ENCODE measurements at regions not wholly inside any gene's neighbourhood (a gene's known extent, or its start where the extent isn't known, plus 50 kb on each side); places are given as distances from the start of the nearest gene placed in this dataset.

DNA sequence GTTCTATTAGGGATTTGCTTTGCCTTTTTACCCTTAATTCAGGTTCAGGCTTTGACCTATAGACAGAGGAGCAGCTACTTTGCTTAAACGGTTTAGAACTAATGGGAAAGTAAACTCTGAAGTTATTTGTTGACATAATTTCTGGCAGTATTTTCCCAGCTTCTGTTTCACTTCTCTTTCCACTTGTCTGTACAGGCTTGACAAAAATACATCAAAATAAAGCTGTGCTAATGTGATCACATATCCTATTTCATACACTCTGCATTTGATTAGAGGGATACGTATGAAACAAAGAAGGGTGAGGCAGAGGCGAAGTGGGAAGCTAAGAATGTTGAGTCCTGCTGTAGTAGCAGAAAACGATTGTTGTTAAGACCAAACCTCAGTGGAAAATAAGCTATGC is 389.1 kb upstream of the RARB start:
- no peak for DNase-seq (ENCODE audit: low read depth)
- in situ Hi-C loops (cut with HindIII; ENCODE audit: low sequenced_read_pairs), result loop anchor here (5.0 kb wide), 1 partner anchor 42 kb away; no protein-coding TSS in a partner anchor
- TF ChIP-seq, protein P1, sequence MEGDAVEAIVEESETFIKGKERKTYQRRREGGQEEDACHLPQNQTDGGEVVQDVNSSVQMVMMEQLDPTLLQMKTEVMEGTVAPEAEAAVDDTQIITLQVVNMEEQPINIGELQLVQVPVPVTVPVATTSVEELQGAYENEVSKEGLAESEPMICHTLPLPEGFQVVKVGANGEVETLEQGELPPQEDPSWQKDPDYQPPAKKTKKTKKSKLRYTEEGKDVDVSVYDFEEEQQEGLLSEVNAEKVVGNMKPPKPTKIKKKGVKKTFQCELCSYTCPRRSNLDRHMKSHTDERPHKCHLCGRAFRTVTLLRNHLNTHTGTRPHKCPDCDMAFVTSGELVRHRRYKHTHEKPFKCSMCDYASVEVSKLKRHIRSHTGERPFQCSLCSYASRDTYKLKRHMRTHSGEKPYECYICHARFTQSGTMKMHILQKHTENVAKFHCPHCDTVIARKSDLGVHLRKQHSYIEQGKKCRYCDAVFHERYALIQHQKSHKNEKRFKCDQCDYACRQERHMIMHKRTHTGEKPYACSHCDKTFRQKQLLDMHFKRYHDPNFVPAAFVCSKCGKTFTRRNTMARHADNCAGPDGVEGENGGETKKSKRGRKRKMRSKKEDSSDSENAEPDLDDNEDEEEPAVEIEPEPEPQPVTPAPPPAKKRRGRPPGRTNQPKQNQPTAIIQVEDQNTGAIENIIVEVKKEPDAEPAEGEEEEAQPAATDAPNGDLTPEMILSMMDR (IDR thresholded peaks at IDR 0.05; ENCODE audit: low read depth, low read length, missing control alignments), result no peak
- H3K4me3 ChIP-seq (ENCODE audit: low read depth, low read length), result no peak overlapping the region

GRCh38 chr3:25040748-25041147 is 387.3 kb upstream of the RARB start:
- no peak overlapping the region for H3K4me3 ChIP-seq (ENCODE audit: low read depth, low read length)
- no peak for DNase-seq (ENCODE audit: low read depth)
- in situ Hi-C loops (cut with HindIII; ENCODE audit: low sequenced_read_pairs), result no loop called here
- TF ChIP-seq, protein P1 (IDR thresholded peaks at IDR 0.05; ENCODE audit: low read depth, low read length, missing control alignments), result no peak

- TF ChIP-seq, protein P1 (IDR thresholded peaks at IDR 0.05; ENCODE audit: low read depth, low read length, missing control alignments), result no peak
- H3K4me3 ChIP-seq (ENCODE audit: low read depth, low read length), result no peak overlapping the region
- no peak for DNase-seq (ENCODE audit: low read depth)
- in situ Hi-C loops (cut with HindIII; ENCODE audit: low sequenced_read_pairs), result no loop called here
These were observed 386.0 kb upstream of the RARB start for GRCh38 chr3:25041871-25042584.

DNA sequence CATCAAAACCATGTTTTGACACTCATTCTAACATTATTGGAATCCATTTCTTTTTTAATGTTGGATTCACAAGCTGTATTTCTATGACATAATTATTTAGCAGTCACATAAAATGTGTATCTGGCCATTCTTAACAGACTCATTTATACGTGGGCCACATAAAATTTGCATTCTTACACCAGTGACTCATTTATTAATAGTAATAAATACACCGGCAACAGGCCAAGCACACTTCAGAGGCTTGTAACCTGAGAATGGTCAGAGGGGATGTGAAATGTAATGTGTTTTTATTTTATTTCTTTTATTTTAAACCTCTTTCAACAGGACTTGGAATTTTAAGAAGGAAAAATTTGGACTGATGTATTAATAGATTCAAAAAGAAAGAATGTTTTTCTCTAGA is 384.9 kb upstream of the RARB start:
- H3K4me3 ChIP-seq (ENCODE audit: low read depth, low read length), result no peak overlapping the region
- DNase-seq (ENCODE audit: low read depth), result no peak
- TF ChIP-seq, protein P1 (IDR thresholded peaks at IDR 0.05; ENCODE audit: low read depth, low read length, missing control alignments), result no peak
- in situ Hi-C loops (cut with HindIII; ENCODE audit: low sequenced_read_pairs), result no loop called here

- H3K4me3 ChIP-seq (ENCODE audit: low read depth, low read length), result no peak overlapping the region
- in situ Hi-C loops (cut with HindIII; ENCODE audit: low sequenced_read_pairs), result no loop called here
- TF ChIP-seq, protein P1 (IDR thresholded peaks at IDR 0.05; ENCODE audit: low read depth, low read length, missing control alignments), result no peak
- no peak for DNase-seq (ENCODE audit: low read depth)
These were observed 384.3 kb upstream of the RARB start for GRCh38 chr3:25043749-25044148.

DNA sequence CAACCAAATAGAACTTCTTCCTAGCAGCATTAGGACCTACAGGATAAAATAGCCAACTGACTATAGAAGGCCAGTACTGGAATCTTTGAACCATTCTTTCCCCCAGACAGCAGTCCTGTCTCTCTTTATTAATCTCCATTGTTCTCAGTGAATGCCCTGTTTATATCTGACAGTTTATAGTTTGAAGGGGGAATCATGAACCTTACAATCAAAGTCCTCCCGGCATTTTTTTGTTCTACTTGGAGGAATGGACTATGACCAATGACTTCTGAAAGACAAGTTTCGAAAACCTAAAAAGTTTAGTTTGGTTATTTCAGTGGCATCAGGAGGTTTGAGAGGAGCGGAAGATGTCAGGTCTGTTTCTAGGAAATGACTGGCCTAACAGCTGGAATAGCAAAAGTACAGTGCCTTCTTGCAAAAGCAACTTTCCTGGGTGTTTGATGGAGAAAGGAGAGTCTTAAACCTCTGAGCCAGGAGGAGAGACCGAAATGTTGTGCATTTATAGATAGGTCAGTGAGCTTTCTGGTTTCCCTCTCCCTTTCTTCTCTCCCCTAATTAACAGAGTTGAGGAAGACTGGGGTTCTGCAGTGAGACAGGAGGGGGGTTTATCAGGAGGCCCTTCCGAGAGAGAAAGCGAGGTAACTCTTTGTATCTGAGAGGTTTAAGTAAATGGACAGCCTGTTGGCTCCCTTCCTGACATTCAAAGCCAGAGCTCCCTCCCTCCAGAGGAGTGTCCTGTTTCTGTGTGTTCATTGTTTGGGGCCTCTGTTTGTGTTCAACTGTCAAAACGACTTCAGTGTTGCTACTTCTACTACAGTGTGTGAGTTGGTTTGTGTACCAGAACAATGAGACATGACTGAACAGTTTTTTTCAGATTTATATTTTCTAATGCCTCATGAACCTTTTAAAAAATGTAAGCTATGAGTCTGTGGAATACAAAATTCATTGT is 383.0 kb upstream of the RARB start:
- in situ Hi-C loops (cut with HindIII; ENCODE audit: low sequenced_read_pairs), result no loop called here
- TF ChIP-seq, protein P1 (IDR thresholded peaks at IDR 0.05; ENCODE audit: low read depth, low read length, missing control alignments), result no peak
- no peak overlapping the region for H3K4me3 ChIP-seq (ENCODE audit: low read depth, low read length)
- no peak for DNase-seq (ENCODE audit: low read depth)

Data from astrocyte of the cerebellum (primary cell).